ENCODE measurements at regions not wholly inside any gene's neighbourhood (a gene's known extent, or its start where the extent isn't known, plus 50 kb on each side); places are given as distances from the start of the nearest gene placed in this dataset.

GRCh38 chr1:63004868-63005267 lies 220.9 kb downstream of the ATG4C start:
- H3K9me3 ChIP-seq (ENCODE audit: control insufficient read depth, low read length): no peaks in the 10 kb centered on the region
- no peaks in the 10 kb centered on the region for H3K9me3 Mint-ChIP-seq
- H3K4me1 Mint-ChIP-seq: peaks cover 41% of the 10 kb centered on the region
- H3K4me3 ChIP-seq (ENCODE audit: low read length): no peak overlapping the region
- no peaks in the 10 kb centered on the region for H3K36me3 Mint-ChIP-seq (ENCODE audit: low read depth)
- DNase-seq: peak; percentile 65
- H3K27ac Mint-ChIP-seq: no peak overlapping the region
- peaks cover 17% of the 10 kb centered on the region for H3K4me1 ChIP-seq (ENCODE audit: control insufficient read depth, insufficient read depth, low read length)
- no peak overlapping the region for H3K4me3 Mint-ChIP-seq
- no peaks in the 10 kb centered on the region for H3K36me3 ChIP-seq (ENCODE audit: control insufficient read depth, insufficient read depth, low read length)
- no peaks in the 10 kb centered on the region for H3K27me3 Mint-ChIP-seq (ENCODE audit: insufficient read depth)
- H3K27me3 ChIP-seq (ENCODE audit: control insufficient read depth, insufficient read depth, low read length, poor library complexity, severe bottlenecking): no peaks in the 10 kb centered on the region
- H3K27ac ChIP-seq (ENCODE audit: low read depth, low read length): no peak overlapping the region
- WGBS, 2 experiments (ENCODE audit: insufficient coverage in 1 of 2, insufficient read length in 1 of 2): 82% methylated on average over 1 of the region's 1 CpG; no CpG with 5 or more reads in 1 of the 2 experiments
- TF ChIP-seq CTCF (conservative IDR thresholded peaks at IDR 0.05): peak; percentile 78
- H3K9ac ChIP-seq (ENCODE audit: extremely low read depth, low read length, poor library complexity, severe bottlenecking): no peak overlapping the region

GRCh38 chr1:63005812-63006211 lies 221.9 kb downstream of the ATG4C start:
- Histone ChIP-seq H3K36me3 (ENCODE audit: control insufficient read depth, insufficient read depth, low read length) (no peaks in the 10 kb centered on the region), H3K9me3 (ENCODE audit: control insufficient read depth, low read length) (no peaks in the 10 kb centered on the region), H3K4me3 (ENCODE audit: low read length) (no peak overlapping the region), H3K27ac (ENCODE audit: low read depth, low read length) (no peak overlapping the region), H3K27me3 (ENCODE audit: control insufficient read depth, insufficient read depth, low read length, poor library complexity, severe bottlenecking) (no peaks in the 10 kb centered on the region), H3K9ac (ENCODE audit: extremely low read depth, low read length, poor library complexity, severe bottlenecking) (no peak overlapping the region), H3K4me1 (ENCODE audit: control insufficient read depth, insufficient read depth, low read length) (peaks cover 9% of the 10 kb centered on the region)
- 95 to 98% methylated on average over 3 of the region's 3 CpGs for WGBS, 2 experiments (ENCODE audit: insufficient coverage in 1 of 2, insufficient read length in 1 of 2)
- H3K27ac Mint-ChIP-seq: no peak overlapping the region
- no peaks in the 10 kb centered on the region for H3K9me3 Mint-ChIP-seq
- no peaks in the 10 kb centered on the region for H3K36me3 Mint-ChIP-seq (ENCODE audit: low read depth)
- H3K27me3 Mint-ChIP-seq (ENCODE audit: insufficient read depth): no peaks in the 10 kb centered on the region
- H3K4me1 Mint-ChIP-seq: peaks cover 33% of the 10 kb centered on the region
- no peak overlapping the region for H3K4me3 Mint-ChIP-seq
- TF ChIP-seq CTCF (conservative IDR thresholded peaks at IDR 0.05): no peak
- no peak for DNase-seq

GRCh38 chr1:63009421-63009820 lies 225.5 kb downstream of the ATG4C start:
- H3K27me3 ChIP-seq (ENCODE audit: control insufficient read depth, insufficient read depth, low read length, poor library complexity, severe bottlenecking): no peaks in the 10 kb centered on the region
- no peak overlapping the region for H3K27ac ChIP-seq (ENCODE audit: low read depth, low read length)

More at GRCh38 chr1:63009421-63009820, 225.5 kb downstream of the ATG4C start:
- H3K4me1 Mint-ChIP-seq: peaks cover 8% of the 10 kb centered on the region
- no peak overlapping the region for H3K9ac ChIP-seq (ENCODE audit: extremely low read depth, low read length, poor library complexity, severe bottlenecking)
- H3K9me3 ChIP-seq (ENCODE audit: control insufficient read depth, low read length): no peaks in the 10 kb centered on the region
- no peaks in the 10 kb centered on the region for H3K36me3 Mint-ChIP-seq (ENCODE audit: low read depth)
- H3K27ac Mint-ChIP-seq: no peak overlapping the region
- H3K4me1 ChIP-seq (ENCODE audit: control insufficient read depth, insufficient read depth, low read length): no peaks in the 10 kb centered on the region
- no peak overlapping the region for H3K4me3 ChIP-seq (ENCODE audit: low read length)
- H3K36me3 ChIP-seq (ENCODE audit: control insufficient read depth, insufficient read depth, low read length): no peaks in the 10 kb centered on the region
- no peaks in the 10 kb centered on the region for H3K9me3 Mint-ChIP-seq
- H3K4me3 Mint-ChIP-seq: no peak overlapping the region
- H3K27me3 Mint-ChIP-seq (ENCODE audit: insufficient read depth): no peaks in the 10 kb centered on the region
- no peak for DNase-seq
- no peak for TF ChIP-seq CTCF (conservative IDR thresholded peaks at IDR 0.05)
- 89 to 97% methylated on average over 3 of the region's 3 CpGs for WGBS, 2 experiments (ENCODE audit: insufficient coverage in 1 of 2, insufficient read length in 1 of 2)
